ENCODE measurements at regions not wholly inside any gene's neighbourhood (a gene's known extent, or its start where the extent isn't known, plus 50 kb on each side); places are given as distances from the start of the nearest gene placed in this dataset.

GRCh38 chr12:18849080-18849479 is 111.2 kb downstream of the CAPZA3 start:
- TF ChIP-seq CTCF (conservative IDR thresholded peaks at IDR 0.05) (no peak), ZFX (IDR thresholded peaks at IDR 0.05) (no peak)

Measured in C4-2B (cell line).